PFSK-1 (cell line): ENCODE measurements at regions not wholly inside any gene's neighbourhood (a gene's known extent, or its start where the extent isn't known, plus 50 kb on each side); places are given as distances from the start of the nearest gene placed in this dataset.

Experiments
- FOXP2 ChIP-seq: optimal IDR thresholded peaks from 2 replicates; pipeline ENCODE3; 2011; ENCODE audit warnings: borderline replicate concordance, control low read depth, inconsistent platforms; ENCODE audit not compliant: insufficient read depth; ENCODE audit errors: extremely low read length, extremely low read depth
- POLR2AphosphoS5 ChIP-seq: IDR thresholded peaks from 2 replicates; pipeline ENCODE4 v1.6.1; 2012; ENCODE audit warnings: low read depth, mild to moderate bottlenecking, control low read depth, low read length, moderate library complexity
- REST ChIP-seq, 2 experiments: IDR thresholded peaks; 2 replicates each; pipeline versions ENCODE4 v1.6.1 to v1.8.0; 2011 to 2012; ENCODE audit warnings: low read depth in 2 of 2, low read length in 2 of 2, control low read depth in 1 of 2, inconsistent platforms in 1 of 2, mild to moderate bottlenecking in 1 of 2, moderate library complexity in 1 of 2; ENCODE audit not compliant: insufficient read depth in 1 of 2
- SIN3A ChIP-seq: IDR thresholded peaks from 2 replicates; pipeline ENCODE4 v1.6.1; 2012; ENCODE audit warnings: mild to moderate bottlenecking, low read length, moderate library complexity, borderline replicate concordance; ENCODE audit not compliant: insufficient read depth
- TAF1 ChIP-seq: IDR thresholded peaks from 2 replicates; pipeline ENCODE4 v1.6.1; 2012; ENCODE audit warnings: low read length, control low read depth, borderline replicate concordance; ENCODE audit not compliant: insufficient read depth

GRCh38 chr5:86756839-86757238, 139.1 kb downstream of the COX7C start:
- TF ChIP-seq REST (IDR thresholded peaks at IDR 0.05; ENCODE audit: insufficient read depth in 1 of 2, low read depth in 2 of 2, low read length in 2 of 2) (no peak), POLR2AphosphoS5 (no peak), TAF1 (no peak), SIN3A (no peak), FOXP2 (no peak)

- TF ChIP-seq POLR2AphosphoS5 = no peak
- TF ChIP-seq TAF1 = no peak
- no peak for TF ChIP-seq SIN3A
- no peak for TF ChIP-seq FOXP2
- no peak for TF ChIP-seq REST (IDR thresholded peaks at IDR 0.05; ENCODE audit: insufficient read depth in 1 of 2, low read depth in 2 of 2, low read length in 2 of 2)
Measured at GRCh38 chr5:86757824-86758223, 140.1 kb downstream of the COX7C start.

- TF ChIP-seq REST (IDR thresholded peaks at IDR 0.05; ENCODE audit: insufficient read depth in 1 of 2, low read depth in 2 of 2, low read length in 2 of 2) = no peak
- TF ChIP-seq TAF1 = no peak
- TF ChIP-seq SIN3A = no peak
- no peak for TF ChIP-seq FOXP2
- TF ChIP-seq POLR2AphosphoS5 = no peak
Measured at GRCh38 chr5:86760661-86761060, 142.9 kb downstream of the COX7C start.

- TF ChIP-seq POLR2AphosphoS5 (no peak), SIN3A (no peak), FOXP2 (no peak), REST (IDR thresholded peaks at IDR 0.05; ENCODE audit: insufficient read depth in 1 of 2, low read depth in 2 of 2, low read length in 2 of 2) (no peak), TAF1 (no peak)
Measured at GRCh38 chr5:86763929-86764328, 146.2 kb downstream of the COX7C start.

- TF ChIP-seq REST (IDR thresholded peaks at IDR 0.05; ENCODE audit: insufficient read depth in 1 of 2, low read depth in 2 of 2, low read length in 2 of 2) (no peak), POLR2AphosphoS5 (no peak), FOXP2 (no peak), SIN3A (no peak), TAF1 (no peak)
Measured at GRCh38 chr5:86765778-86766502, 148.2 kb downstream of the COX7C start.
